RWPE2 (cell line): ENCODE measurements at regions not wholly inside any gene's neighbourhood (a gene's known extent, or its start where the extent isn't known, plus 50 kb on each side); places are given as distances from the start of the nearest gene placed in this dataset.
"Not testable (repeated sequence)": the region's sequence is repeated elsewhere in the genome, so short reads cannot be mapped to it uniquely, and the experiment has no call there.

Experiments
- ATAC-seq: fragments of 200-7000 bp; cut with Tn5 transposase; 3 replicates; pipeline ENCODE4 v1.9.1; 2021; ENCODE audit warnings: low read depth
- DNase-seq: peaks from one replicate; pipeline ENCODE4 v3.0.0-alpha.2; 2020; ENCODE audit warnings: low spot score
- H3K27ac ChIP-seq: fragments of 450-650 bp; 2 replicates; pipeline ENCODE4 v1.5.1; 2017; ENCODE audit warnings: mild to moderate bottlenecking; ENCODE audit not compliant: poor library complexity, severe bottlenecking
- H3K27me3 ChIP-seq: fragments of 250-450 bp; sonication (Bioruptor Pico); 2 replicates; pipeline ENCODE4 v1.5.1; 2021; ENCODE audit warnings: mild to moderate bottlenecking, moderate library complexity; ENCODE audit not compliant: insufficient read depth, poor library complexity, severe bottlenecking
- H3K36me3 ChIP-seq: fragments of 250-450 bp; sonication (Bioruptor Pico); 2 replicates; pipeline ENCODE4 v1.5.1; 2020; ENCODE audit warnings: low read depth, mild to moderate bottlenecking, moderate library complexity
- H3K4me1 ChIP-seq: fragments of 250-450 bp; sonication (Bioruptor Pico); 2 replicates; pipeline ENCODE4 v1.5.1; 2021; ENCODE audit warnings: mild to moderate bottlenecking, moderate library complexity; ENCODE audit not compliant: insufficient read depth, poor library complexity, severe bottlenecking
- H3K4me3 ChIP-seq: fragments of 250-450 bp; sonication (Bioruptor Pico); 2 replicates; pipeline ENCODE4 v1.5.1; 2021; ENCODE audit warnings: mild to moderate bottlenecking, moderate library complexity; ENCODE audit not compliant: severe bottlenecking
- H3K9me3 ChIP-seq: fragments of 250-450 bp; sonication (Bioruptor Pico); 2 replicates; pipeline ENCODE4 v1.5.1; 2021; ENCODE audit warnings: mild to moderate bottlenecking, moderate library complexity; ENCODE audit not compliant: severe bottlenecking
- TF ChIP-seq, protein P1 (sequence below): fragments of 450-650 bp; IDR thresholded peaks from one replicate; pipeline ENCODE4 v1.5.1; 2017; ENCODE audit warnings: mild to moderate bottlenecking, moderate library complexity; ENCODE audit not compliant: poor library complexity, severe bottlenecking

DNA sequence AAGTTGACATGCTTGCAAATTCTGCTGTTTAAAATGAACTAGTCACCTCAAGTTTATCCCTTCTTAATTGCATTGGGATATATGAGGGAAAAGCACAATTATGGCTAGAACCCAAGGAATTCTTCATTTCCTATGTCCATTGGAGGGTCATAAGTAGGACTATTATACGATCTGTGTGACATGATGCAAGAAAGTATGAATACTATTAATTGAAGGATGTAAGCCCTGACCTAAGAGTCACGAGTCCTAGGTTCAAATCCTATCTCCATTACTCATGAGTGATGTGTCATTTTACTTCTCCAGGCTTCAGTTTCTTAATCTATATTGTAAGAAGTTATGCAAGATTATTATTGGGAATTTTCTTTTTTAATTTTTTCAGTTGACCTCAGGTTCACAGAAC, 542.9 kb upstream of the GRIA3 start:
- no peak overlapping the region for H3K4me3 ChIP-seq
- H3K9me3 ChIP-seq, result no peaks in the 10 kb centered on the region
- H3K27ac ChIP-seq, result no peak overlapping the region
- no peaks in the 10 kb centered on the region for H3K36me3 ChIP-seq
- H3K4me1 ChIP-seq, result no peaks in the 10 kb centered on the region
- DNase-seq, result no peak
- no peaks in the 10 kb centered on the region for H3K27me3 ChIP-seq
- TF ChIP-seq, protein P1, sequence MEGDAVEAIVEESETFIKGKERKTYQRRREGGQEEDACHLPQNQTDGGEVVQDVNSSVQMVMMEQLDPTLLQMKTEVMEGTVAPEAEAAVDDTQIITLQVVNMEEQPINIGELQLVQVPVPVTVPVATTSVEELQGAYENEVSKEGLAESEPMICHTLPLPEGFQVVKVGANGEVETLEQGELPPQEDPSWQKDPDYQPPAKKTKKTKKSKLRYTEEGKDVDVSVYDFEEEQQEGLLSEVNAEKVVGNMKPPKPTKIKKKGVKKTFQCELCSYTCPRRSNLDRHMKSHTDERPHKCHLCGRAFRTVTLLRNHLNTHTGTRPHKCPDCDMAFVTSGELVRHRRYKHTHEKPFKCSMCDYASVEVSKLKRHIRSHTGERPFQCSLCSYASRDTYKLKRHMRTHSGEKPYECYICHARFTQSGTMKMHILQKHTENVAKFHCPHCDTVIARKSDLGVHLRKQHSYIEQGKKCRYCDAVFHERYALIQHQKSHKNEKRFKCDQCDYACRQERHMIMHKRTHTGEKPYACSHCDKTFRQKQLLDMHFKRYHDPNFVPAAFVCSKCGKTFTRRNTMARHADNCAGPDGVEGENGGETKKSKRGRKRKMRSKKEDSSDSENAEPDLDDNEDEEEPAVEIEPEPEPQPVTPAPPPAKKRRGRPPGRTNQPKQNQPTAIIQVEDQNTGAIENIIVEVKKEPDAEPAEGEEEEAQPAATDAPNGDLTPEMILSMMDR, result no peak
- ATAC-seq, result no peak

DNA sequence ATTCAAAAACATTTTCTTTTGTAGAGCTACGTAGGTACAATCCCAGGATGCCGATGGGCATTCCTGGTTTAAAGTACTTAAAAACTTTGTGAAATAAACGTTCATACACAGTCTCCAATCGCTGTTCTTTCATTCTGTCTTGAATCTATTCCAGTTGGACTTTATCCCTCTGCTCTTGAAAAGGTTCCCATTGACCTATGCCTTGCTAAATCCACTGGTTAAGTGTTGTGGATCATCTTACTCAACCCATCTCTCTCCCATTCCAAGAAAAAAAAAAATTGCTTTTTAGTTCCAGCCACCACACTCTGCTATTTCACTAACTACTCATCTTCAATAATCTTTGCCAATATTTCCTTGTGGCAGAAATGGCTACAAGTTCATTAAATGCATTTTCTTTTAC, 542.3 kb upstream of the GRIA3 start:
- TF ChIP-seq, protein P1, result no peak
- Histone ChIP-seq H3K4me3 (no peak overlapping the region), H3K27ac (no peak overlapping the region), H3K4me1 (no peaks in the 10 kb centered on the region), H3K27me3 (no peaks in the 10 kb centered on the region), H3K9me3 (no peaks in the 10 kb centered on the region), H3K36me3 (no peaks in the 10 kb centered on the region)
- ATAC-seq (no peak), DNase-seq (no peak)

DNA sequence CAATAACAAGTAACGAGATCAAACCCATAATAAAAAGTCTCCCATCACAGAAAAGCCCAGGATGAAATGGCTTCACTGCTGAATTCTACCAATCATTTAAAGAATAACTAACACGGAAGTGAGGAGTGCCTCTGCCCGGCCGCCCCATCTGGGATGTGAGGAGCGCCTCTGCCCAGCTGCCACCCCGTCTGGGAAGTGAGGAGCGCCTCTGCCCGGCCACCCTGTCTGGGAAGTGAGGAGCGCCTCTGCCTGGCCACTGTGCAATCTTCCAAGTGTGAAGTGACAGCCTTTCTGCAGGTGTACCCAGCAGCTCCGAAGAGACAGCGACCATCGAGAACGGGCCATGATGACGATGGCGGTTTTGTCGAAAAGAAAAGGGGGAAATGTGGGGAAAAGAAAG, 528.8 kb upstream of the GRIA3 start:
- H3K36me3 ChIP-seq, ATAC-seq, DNase-seq, H3K27ac ChIP-seq, H3K4me3 ChIP-seq, H3K27me3 ChIP-seq, H3K9me3 ChIP-seq, H3K4me1 ChIP-seq: not testable (repeated sequence)

DNA sequence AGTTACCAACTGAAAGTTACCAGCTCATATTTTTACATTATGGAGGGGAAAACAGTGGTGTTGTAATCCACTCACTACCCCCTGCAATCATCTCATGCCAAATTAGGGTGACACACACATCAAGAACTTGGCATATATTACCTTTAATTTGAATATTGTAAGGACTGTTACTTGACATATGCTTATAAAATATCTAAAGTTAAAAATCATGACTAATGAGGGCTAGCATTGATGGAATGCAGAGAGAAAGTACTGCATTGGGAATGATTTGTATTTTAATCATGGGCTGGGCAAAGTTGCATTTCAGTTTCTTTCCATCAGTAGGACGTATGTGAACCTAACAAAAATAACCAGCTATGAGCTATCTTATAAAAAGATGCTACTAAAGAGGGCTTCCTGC, 517.5 kb upstream of the GRIA3 start:
- Histone ChIP-seq H3K4me1 (no peaks in the 10 kb centered on the region), H3K27me3 (no peaks in the 10 kb centered on the region), H3K36me3 (no peaks in the 10 kb centered on the region), H3K9me3 (no peaks in the 10 kb centered on the region), H3K4me3 (no peak overlapping the region), H3K27ac (no peak overlapping the region)
- TF ChIP-seq, protein P1, result no peak
- ATAC-seq, result no peak
- DNase-seq, result no peak

DNA sequence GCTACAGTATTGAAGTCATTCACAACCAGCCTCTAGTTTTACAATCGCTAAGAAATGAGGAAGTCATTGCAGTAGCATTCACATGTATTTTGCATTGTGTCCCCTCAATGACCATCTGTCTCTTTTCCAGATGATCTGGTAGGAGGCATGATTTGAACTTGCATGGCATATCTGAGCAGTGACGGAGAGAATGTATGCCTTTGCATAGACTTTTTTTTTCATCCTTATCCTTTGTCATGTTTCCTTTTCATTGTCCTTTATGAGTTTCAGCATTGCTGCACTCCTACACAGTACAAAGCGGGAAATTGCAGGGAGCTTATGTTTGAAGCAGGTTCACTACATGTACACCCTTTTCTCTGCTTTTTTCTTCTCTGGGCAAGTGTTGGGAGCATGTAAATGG, 516.4 kb upstream of the GRIA3 start:
- DNase-seq (no peak), ATAC-seq (no peak)
- no peaks in the 10 kb centered on the region for H3K27me3 ChIP-seq
- H3K27ac ChIP-seq, result no peak overlapping the region
- H3K4me1 ChIP-seq, result no peaks in the 10 kb centered on the region
- no peaks in the 10 kb centered on the region for H3K36me3 ChIP-seq
- TF ChIP-seq, protein P1, result no peak
- no peaks in the 10 kb centered on the region for H3K9me3 ChIP-seq
- no peak overlapping the region for H3K4me3 ChIP-seq

- H3K36me3 ChIP-seq, result no peaks in the 10 kb centered on the region
- H3K4me3 ChIP-seq, result no peak overlapping the region
- no peaks in the 10 kb centered on the region for H3K9me3 ChIP-seq
- ATAC-seq (no peak), DNase-seq (no peak)
- H3K4me1 ChIP-seq, result no peaks in the 10 kb centered on the region
- TF ChIP-seq, protein P1, result no peak
- H3K27ac ChIP-seq, result no peak overlapping the region
- H3K27me3 ChIP-seq, result no peaks in the 10 kb centered on the region
These were observed 480.3 kb upstream of the GRIA3 start for GRCh38 chrX:122703762-122704161.
